ENCODE measurements at regions not wholly inside any gene's neighbourhood (a gene's known extent, or its start where the extent isn't known, plus 50 kb on each side); places are given as distances from the start of the nearest gene placed in this dataset.

GRCh38 chr13:19332378-19332777, 150.8 kb upstream of the TUBA3C start:
- TF ChIP-seq CTCF (IDR thresholded peaks at IDR 0.05; ENCODE audit: low read length) (no peak), EZH2 (optimal IDR thresholded peaks at IDR 0.05; ENCODE audit: low read depth, low read length) (no peak)
